ENCODE measurements at regions not wholly inside any gene's neighbourhood (a gene's known extent, or its start where the extent isn't known, plus 50 kb on each side); places are given as distances from the start of the nearest gene placed in this dataset.
"Not testable (repeated sequence)": the region's sequence is repeated elsewhere in the genome, so short reads cannot be mapped to it uniquely, and the experiment has no call there.

GRCh38 chr1:178580876-178581275 lies 68.0 kb downstream of the TEX35 start:
- no peak for TF ChIP-seq CTCF (IDR thresholded peaks at IDR 0.05)
- H3K27ac Mint-ChIP-seq (ENCODE audit: unreplicated experiment), result no peak overlapping the region
- peaks cover 3% of the 10 kb centered on the region for H3K4me1 Mint-ChIP-seq (ENCODE audit: unreplicated experiment)
- DNase-seq (ENCODE audit: extremely low spot score, unreplicated experiment), result peak; percentile 76
- no peaks in the 10 kb centered on the region for H3K27me3 Mint-ChIP-seq (ENCODE audit: unreplicated experiment)
- H3K4me3 Mint-ChIP-seq (ENCODE audit: unreplicated experiment), result no peak overlapping the region
- H3K9me3 Mint-ChIP-seq (ENCODE audit: unreplicated experiment), result no peaks in the 10 kb centered on the region
- H3K36me3 Mint-ChIP-seq (ENCODE audit: unreplicated experiment), result no peaks in the 10 kb centered on the region

- H3K36me3 Mint-ChIP-seq (ENCODE audit: unreplicated experiment), result no peaks in the 10 kb centered on the region
- no peak overlapping the region for H3K27ac Mint-ChIP-seq (ENCODE audit: unreplicated experiment)
- TF ChIP-seq CTCF (IDR thresholded peaks at IDR 0.05), result no peak
- H3K4me1 Mint-ChIP-seq (ENCODE audit: unreplicated experiment), result no peaks in the 10 kb centered on the region
- H3K4me3 Mint-ChIP-seq (ENCODE audit: unreplicated experiment), result no peak overlapping the region
- no peaks in the 10 kb centered on the region for H3K9me3 Mint-ChIP-seq (ENCODE audit: unreplicated experiment)
- DNase-seq (ENCODE audit: extremely low spot score, unreplicated experiment), result peak; percentile 77
- no peaks in the 10 kb centered on the region for H3K27me3 Mint-ChIP-seq (ENCODE audit: unreplicated experiment)
Observed at GRCh38 chr1:178581351-178582303, 68.7 kb downstream of the TEX35 start.

GRCh38 chr1:178587096-178587495 lies 74.2 kb downstream of the TEX35 start:
- peak; percentile 36 for DNase-seq (ENCODE audit: extremely low spot score, unreplicated experiment)
- TF ChIP-seq CTCF (IDR thresholded peaks at IDR 0.05), result no peak

GRCh38 chr1:178587975-178588374 lies 75.1 kb downstream of the TEX35 start:
- H3K4me3 Mint-ChIP-seq (ENCODE audit: unreplicated experiment), result no peak overlapping the region
- DNase-seq (ENCODE audit: extremely low spot score, unreplicated experiment), result peak; percentile 34
- H3K27ac Mint-ChIP-seq (ENCODE audit: unreplicated experiment), result no peak overlapping the region
- H3K9me3 Mint-ChIP-seq (ENCODE audit: unreplicated experiment), result peaks cover 23% of the 10 kb centered on the region
- no peaks in the 10 kb centered on the region for H3K27me3 Mint-ChIP-seq (ENCODE audit: unreplicated experiment)
- H3K4me1 Mint-ChIP-seq (ENCODE audit: unreplicated experiment), result no peaks in the 10 kb centered on the region
- no peaks in the 10 kb centered on the region for H3K36me3 Mint-ChIP-seq (ENCODE audit: unreplicated experiment)
- TF ChIP-seq CTCF (IDR thresholded peaks at IDR 0.05), result no peak

More at GRCh38 chr1:178587096-178587495, 74.2 kb downstream of the TEX35 start:
- no peaks in the 10 kb centered on the region for H3K4me1 Mint-ChIP-seq (ENCODE audit: unreplicated experiment)
- H3K27me3 Mint-ChIP-seq (ENCODE audit: unreplicated experiment), result no peaks in the 10 kb centered on the region
- H3K9me3 Mint-ChIP-seq (ENCODE audit: unreplicated experiment), result peaks cover 23% of the 10 kb centered on the region
- no peaks in the 10 kb centered on the region for H3K36me3 Mint-ChIP-seq (ENCODE audit: unreplicated experiment)
- H3K4me3 Mint-ChIP-seq (ENCODE audit: unreplicated experiment), result no peak overlapping the region
- no peak overlapping the region for H3K27ac Mint-ChIP-seq (ENCODE audit: unreplicated experiment)

GRCh38 chr1:178589042-178589441 lies 76.1 kb downstream of the TEX35 start:
- DNase-seq (ENCODE audit: extremely low spot score, unreplicated experiment), result not testable (repeated sequence)

GRCh38 chr1:178591811-178592210 lies 78.9 kb downstream of the TEX35 start:
- H3K4me3 Mint-ChIP-seq (ENCODE audit: unreplicated experiment); H3K27ac Mint-ChIP-seq (ENCODE audit: unreplicated experiment); H3K27me3 Mint-ChIP-seq (ENCODE audit: unreplicated experiment); H3K36me3 Mint-ChIP-seq (ENCODE audit: unreplicated experiment); DNase-seq (ENCODE audit: extremely low spot score, unreplicated experiment): not testable (repeated sequence)
- H3K9me3 Mint-ChIP-seq (ENCODE audit: unreplicated experiment), result peaks cover 23% of the 10 kb centered on the region
- H3K4me1 Mint-ChIP-seq (ENCODE audit: unreplicated experiment), result peaks cover 14% of the 10 kb centered on the region

More at GRCh38 chr1:178589042-178589441, 76.1 kb downstream of the TEX35 start:
- H3K9me3 Mint-ChIP-seq (ENCODE audit: unreplicated experiment), result peaks cover 23% of the 10 kb centered on the region
- not testable (repeated sequence) for H3K27ac Mint-ChIP-seq (ENCODE audit: unreplicated experiment); H3K4me1 Mint-ChIP-seq (ENCODE audit: unreplicated experiment); H3K27me3 Mint-ChIP-seq (ENCODE audit: unreplicated experiment); H3K4me3 Mint-ChIP-seq (ENCODE audit: unreplicated experiment); H3K36me3 Mint-ChIP-seq (ENCODE audit: unreplicated experiment)

Measured in osteocyte (in vitro differentiated cells).